ENCODE measurements at regions not wholly inside any gene's neighbourhood (a gene's known extent, or its start where the extent isn't known, plus 50 kb on each side); places are given as distances from the start of the nearest gene placed in this dataset.

GRCh38 chr5:28275931-28276330 lies 1237.5 kb upstream of the CDH9 start (continued):
- no peak for TF ChIP-seq ATF2 (IDR thresholded peaks at IDR 0.05; ENCODE audit: low read length)
- no peak for TF ChIP-seq SIX5 (IDR thresholded peaks at IDR 0.05; ENCODE audit: low read depth, low read length)
- no peak for TF ChIP-seq SIN3A (conservative IDR thresholded peaks at IDR 0.05 in 1 of 2, IDR thresholded peaks at IDR 0.05 in 1 of 2; ENCODE audit: low read depth in 1 of 2, low read length in 2 of 2)
- TF ChIP-seq PHF8 (conservative IDR thresholded peaks at IDR 0.05; ENCODE audit: low read depth, low read length) = no peak
- TF ChIP-seq, protein P1, sequence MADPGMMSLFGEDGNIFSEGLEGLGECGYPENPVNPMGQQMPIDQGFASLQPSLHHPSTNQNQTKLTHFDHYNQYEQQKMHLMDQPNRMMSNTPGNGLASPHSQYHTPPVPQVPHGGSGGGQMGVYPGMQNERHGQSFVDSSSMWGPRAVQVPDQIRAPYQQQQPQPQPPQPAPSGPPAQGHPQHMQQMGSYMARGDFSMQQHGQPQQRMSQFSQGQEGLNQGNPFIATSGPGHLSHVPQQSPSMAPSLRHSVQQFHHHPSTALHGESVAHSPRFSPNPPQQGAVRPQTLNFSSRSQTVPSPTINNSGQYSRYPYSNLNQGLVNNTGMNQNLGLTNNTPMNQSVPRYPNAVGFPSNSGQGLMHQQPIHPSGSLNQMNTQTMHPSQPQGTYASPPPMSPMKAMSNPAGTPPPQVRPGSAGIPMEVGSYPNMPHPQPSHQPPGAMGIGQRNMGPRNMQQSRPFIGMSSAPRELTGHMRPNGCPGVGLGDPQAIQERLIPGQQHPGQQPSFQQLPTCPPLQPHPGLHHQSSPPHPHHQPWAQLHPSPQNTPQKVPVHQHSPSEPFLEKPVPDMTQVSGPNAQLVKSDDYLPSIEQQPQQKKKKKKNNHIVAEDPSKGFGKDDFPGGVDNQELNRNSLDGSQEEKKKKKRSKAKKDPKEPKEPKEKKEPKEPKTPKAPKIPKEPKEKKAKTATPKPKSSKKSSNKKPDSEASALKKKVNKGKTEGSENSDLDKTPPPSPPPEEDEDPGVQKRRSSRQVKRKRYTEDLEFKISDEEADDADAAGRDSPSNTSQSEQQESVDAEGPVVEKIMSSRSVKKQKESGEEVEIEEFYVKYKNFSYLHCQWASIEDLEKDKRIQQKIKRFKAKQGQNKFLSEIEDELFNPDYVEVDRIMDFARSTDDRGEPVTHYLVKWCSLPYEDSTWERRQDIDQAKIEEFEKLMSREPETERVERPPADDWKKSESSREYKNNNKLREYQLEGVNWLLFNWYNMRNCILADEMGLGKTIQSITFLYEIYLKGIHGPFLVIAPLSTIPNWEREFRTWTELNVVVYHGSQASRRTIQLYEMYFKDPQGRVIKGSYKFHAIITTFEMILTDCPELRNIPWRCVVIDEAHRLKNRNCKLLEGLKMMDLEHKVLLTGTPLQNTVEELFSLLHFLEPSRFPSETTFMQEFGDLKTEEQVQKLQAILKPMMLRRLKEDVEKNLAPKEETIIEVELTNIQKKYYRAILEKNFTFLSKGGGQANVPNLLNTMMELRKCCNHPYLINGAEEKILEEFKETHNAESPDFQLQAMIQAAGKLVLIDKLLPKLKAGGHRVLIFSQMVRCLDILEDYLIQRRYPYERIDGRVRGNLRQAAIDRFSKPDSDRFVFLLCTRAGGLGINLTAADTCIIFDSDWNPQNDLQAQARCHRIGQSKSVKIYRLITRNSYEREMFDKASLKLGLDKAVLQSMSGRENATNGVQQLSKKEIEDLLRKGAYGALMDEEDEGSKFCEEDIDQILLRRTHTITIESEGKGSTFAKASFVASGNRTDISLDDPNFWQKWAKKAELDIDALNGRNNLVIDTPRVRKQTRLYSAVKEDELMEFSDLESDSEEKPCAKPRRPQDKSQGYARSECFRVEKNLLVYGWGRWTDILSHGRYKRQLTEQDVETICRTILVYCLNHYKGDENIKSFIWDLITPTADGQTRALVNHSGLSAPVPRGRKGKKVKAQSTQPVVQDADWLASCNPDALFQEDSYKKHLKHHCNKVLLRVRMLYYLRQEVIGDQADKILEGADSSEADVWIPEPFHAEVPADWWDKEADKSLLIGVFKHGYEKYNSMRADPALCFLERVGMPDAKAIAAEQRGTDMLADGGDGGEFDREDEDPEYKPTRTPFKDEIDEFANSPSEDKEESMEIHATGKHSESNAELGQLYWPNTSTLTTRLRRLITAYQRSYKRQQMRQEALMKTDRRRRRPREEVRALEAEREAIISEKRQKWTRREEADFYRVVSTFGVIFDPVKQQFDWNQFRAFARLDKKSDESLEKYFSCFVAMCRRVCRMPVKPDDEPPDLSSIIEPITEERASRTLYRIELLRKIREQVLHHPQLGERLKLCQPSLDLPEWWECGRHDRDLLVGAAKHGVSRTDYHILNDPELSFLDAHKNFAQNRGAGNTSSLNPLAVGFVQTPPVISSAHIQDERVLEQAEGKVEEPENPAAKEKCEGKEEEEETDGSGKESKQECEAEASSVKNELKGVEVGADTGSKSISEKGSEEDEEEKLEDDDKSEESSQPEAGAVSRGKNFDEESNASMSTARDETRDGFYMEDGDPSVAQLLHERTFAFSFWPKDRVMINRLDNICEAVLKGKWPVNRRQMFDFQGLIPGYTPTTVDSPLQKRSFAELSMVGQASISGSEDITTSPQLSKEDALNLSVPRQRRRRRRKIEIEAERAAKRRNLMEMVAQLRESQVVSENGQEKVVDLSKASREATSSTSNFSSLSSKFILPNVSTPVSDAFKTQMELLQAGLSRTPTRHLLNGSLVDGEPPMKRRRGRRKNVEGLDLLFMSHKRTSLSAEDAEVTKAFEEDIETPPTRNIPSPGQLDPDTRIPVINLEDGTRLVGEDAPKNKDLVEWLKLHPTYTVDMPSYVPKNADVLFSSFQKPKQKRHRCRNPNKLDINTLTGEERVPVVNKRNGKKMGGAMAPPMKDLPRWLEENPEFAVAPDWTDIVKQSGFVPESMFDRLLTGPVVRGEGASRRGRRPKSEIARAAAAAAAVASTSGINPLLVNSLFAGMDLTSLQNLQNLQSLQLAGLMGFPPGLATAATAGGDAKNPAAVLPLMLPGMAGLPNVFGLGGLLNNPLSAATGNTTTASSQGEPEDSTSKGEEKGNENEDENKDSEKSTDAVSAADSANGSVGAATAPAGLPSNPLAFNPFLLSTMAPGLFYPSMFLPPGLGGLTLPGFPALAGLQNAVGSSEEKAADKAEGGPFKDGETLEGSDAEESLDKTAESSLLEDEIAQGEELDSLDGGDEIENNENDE (IDR thresholded peaks at IDR 0.05; ENCODE audit: insufficient replicate concordance, low read length) = no peak
- TF ChIP-seq POLR2AphosphoS5 (IDR thresholded peaks at IDR 0.05; ENCODE audit: low read depth, low read length) = no peak

Data from H1 (cell line).